Colon (tissue), 2 donors: ENCODE measurements at regions not wholly inside any gene's neighbourhood (a gene's known extent, or its start where the extent isn't known, plus 50 kb on each side); places are given as distances from the start of the nearest gene placed in this dataset.

Experiments
- FAIRE-seq: peaks from 2 replicates; lab custom pipeline; 2012; peaks lifted over from hg19 to GRCh38; lab: Jason Lieb, UNC
- donor health status: control.
- donor health status: control.

DNA sequence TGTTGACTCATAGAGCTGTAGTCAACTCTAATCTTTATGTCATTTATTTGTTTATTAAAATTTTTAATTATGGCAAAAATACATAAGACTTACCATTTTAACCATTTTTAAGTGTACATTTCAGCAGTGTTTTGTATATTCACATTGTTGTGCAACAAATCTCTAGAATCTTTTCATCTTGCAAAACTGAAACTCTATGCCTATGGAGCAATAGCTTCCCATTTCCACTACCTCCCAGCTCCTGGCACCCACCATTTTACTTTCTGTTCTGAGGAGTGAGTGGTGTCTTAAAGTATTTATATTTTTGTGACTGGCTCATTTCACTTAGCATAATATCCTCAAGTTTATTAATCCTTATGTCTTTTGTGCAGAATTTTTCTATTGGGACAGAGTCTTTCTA, 181.0 kb downstream of the GPAT3 start:
- no peak for FAIRE-seq

DNA sequence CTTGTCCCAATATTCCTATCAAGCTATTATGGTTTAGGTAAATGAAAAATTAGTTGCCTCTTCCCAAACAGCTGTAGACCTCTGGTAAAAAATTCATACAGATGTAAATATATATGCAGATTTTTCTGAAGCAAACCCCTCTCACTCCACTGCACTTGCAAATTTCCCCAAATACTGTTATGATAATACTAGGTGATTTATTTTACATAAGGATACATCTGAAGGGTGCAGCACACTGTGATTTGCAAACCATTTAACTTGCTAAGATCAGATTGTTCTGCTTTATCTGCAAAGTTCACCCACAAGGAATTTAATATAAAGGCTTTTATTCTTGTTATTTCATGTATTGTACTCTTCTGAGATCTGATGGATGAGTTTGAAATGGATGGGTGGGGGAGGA, 177.0 kb downstream of the GPAT3 start:
- no peak for FAIRE-seq

DNA sequence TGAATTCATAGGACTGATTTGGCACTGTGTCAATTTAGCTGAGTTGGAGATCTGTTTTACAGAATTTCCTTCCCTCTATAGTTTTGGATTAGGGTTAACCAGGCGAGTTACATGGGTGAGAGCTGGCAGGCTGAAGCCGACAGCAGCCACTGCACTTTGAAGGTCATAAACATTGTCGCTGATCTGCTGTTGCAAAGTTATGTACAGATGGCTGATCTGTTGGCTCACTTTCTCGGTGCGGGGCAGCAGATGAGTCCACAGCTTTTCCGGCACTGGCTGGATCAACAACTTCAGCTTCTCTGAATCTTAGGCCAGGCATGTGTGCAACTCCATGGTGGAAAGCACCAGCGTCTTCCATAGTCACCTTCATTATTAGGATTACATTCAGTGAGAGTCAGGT, 173.7 kb downstream of the GPAT3 start:
- no peak for FAIRE-seq

DNA sequence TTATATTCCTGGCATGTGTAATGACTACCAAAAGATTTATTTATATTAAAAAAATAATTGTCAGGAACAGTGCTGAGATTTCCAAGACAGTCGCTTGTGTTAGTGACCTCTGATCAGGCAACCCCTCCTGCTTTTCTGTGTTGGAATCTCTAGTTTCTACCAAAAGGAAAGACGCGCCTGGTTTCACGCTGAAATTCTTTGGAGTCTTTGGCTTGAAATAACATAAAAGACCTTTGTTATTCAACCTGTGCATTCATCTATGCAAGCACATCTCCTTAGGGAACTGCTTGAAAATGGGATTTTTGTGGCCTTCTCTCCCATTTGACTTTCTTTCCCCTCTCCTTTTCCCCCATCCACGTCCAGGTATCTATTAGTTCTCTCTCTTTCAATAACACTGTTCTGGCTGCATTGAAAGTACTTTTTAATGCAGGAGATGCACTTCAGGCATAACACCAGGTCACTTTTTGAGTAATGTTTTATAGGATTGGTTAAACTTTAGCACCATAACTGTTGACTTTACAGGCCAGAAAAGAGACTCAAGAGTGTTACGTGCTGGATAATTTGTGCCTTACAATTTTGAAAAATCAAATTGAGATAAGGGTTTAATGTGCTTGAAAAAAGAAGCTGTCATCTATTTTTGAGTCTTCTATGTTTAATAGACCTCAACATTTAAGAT, 172.7 kb downstream of the GPAT3 start:
- FAIRE-seq, result no peak

DNA sequence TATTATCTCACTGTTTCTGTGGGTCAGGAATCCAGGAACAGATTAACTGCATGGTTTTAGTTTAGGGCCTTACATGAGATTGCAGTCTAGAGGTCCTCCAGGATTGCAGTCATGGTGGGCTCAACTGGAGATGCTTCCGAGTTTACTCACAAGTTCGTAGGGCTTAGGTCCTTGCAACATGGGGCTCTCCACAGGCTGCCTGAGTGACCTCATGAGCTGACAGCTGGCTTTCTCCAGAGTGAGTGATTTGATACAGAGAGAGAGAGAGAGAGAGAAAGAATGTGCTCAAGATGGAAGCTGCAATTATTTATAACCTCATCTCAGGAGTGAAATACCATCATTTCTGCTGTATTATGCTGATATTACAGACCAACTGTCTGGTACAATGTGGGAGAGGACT, 168.9 kb downstream of the GPAT3 start:
- FAIRE-seq, result no peak

DNA sequence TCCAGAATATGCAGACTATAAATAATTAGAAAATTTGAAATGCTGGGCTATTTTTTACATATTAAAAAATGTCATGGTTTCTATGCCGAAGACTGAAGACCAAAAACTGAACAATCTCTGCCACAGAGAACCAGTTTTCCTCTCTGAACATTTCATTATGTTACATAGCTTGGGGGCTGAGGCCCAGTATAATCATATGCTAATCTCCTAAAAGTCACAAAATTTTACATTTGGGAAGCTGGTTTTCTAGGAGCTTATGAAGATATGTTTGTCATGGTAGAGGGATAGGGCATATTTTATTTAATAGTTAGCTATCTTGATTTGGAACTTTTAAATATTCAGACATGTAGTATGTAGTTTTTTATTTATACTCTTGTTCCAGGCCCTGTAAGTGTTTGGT, 167.8 kb downstream of the GPAT3 start:
- FAIRE-seq, result no peak

DNA sequence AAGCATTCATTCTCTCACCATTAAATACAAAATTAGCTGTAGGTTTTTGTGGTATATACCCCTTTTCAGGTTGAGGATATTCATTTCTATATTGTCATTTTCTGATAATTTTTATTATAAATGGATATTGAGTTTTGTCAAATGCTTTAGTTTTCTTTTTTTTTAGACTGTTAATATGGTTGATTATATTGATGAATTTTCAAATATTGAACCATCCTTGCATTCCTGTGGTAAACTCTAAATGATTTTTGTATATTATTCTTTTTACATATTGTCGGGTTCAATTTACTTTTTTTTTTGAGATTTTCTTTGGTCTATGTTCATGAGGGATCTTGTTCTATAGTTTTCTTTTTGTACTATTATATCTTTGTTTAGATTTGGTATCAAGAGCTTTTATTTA, 165.1 kb downstream of the GPAT3 start:
- no peak for FAIRE-seq

DNA sequence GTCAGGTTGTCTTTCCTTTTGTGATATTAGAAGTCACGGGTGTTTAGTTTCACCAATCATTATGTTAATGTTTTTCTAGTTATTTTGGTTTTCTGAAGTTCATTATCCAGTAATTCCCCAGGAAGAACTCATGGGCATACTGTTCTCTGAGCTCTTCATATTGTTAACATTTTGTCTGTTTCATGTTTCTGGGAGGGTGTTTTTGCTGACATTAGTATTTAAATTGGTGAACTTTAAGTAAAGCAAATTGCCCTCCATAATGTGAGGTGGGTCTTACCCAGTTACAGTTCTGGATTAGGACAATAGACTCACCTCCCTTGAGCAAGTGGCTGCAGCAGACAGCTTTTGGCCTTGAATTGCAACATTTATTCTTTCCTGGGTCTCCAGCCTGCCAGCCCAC, 163.4 kb downstream of the GPAT3 start:
- FAIRE-seq, result no peak

DNA sequence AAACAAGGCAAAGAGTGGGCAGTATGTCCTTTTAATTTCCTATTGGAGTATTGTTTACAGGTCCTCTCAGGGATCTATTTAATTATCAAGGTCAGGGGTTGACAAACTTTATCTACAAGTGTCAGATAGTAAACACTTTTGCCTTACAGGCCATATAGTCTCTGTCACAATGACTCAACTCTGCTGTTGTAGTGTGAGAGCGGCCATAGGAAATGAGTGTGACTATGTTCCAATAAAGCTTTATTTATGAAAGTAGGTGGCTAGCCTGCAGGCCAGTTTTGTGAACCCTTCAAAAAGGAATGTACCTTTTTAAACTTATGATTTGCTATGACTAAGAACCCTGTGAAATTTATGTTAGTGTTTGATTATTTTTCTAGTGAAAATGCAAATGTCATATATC, 156.1 kb downstream of the GPAT3 start:
- no peak for FAIRE-seq

DNA sequence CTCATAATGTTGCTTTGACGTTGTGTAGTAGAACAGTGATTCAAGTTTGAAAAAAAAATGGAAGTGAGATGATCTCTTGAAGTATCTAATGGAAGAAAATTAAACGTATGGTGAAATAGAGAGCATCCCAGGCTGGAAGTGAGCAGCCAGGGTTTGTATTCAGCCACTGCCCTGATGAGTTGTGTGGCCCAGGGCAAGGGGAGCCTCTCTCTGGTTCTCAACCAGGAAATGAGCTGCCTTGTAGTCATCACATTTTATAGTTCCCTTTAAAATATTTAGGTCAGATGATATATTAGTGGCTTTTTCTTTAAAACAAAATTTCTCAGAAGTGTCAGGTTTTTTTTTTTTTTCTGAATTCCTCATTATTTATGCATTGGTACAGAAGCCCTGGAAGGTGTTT, 150.3 kb downstream of the GPAT3 start:
- no peak for FAIRE-seq

DNA sequence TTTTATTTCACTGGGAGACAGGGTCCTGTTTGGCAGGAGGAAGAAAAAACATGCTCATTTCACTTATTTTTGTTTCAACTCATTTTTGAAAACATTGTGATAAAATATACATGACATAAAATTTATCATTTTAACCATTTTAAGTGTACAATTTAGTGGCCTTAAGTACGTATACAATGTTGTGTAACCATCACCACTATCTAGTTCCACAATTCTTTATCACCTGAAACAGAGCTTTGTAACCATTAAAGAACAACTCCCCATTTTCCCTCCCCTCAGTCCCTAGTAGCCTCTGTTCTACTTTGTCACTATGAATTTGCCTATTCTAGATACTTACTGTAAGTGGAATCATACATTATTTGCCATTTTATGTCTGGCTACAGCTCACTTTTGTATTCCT, 143.8 kb downstream of the GPAT3 start:
- FAIRE-seq, result no peak

DNA sequence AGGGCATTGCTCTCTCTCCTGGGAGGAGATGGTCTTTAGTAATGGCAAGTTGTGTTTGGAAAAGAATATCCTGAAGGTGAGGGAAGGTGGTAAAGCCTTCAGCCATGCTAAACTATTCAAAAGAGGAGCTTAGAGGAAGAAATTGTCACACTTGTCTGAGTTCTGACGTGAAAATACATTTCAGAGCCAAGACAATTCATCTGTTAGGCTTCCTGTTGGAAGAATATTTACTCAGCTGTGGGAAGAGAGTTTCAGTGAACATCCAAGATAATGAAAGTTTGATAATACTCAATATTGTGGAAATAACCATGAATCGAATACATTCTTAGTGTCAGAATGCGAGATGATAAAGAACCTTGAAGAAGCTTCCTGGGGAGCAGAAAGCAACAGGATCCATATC, 143.3 kb downstream of the GPAT3 start:
- no peak for FAIRE-seq

DNA sequence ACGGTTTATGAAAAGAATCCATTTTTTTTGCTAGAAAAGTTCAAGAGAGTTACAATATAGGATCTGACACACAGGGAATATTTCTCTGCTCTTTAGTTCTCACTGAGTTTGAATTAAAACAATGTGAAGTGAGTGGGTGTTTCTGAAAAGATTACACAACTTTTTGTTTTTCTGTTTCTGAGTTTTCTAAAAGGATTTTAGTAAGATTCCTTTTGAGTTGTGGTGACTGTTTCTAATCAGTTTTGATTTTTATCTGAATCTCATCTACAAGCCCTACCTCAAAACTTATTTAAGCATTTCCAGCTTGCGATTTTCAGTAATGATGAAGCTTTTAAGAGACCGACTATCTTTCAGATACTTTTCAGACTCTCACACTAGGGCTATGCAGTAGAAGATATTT, 141.7 kb downstream of the GPAT3 start:
- FAIRE-seq, result no peak

DNA sequence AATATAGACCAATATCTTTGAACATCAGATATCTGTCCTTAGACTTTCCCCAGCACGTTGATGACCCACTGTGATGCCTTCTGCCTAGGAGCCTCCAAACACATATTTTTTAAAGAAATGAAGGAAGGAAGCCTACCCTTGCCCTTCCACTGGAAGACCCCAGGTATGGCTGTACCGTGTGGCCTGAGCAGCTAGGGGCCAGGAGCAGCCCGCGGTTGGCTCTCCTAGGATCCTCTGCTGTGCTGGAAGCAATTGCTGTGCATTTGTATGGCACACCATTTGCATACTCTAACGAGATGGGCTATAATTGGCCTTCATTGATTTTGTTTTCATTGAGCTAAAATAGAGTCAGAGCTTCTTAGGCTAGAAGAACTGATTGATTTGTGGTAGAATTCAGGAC, 128.8 kb downstream of the GPAT3 start:
- FAIRE-seq, result no peak

DNA sequence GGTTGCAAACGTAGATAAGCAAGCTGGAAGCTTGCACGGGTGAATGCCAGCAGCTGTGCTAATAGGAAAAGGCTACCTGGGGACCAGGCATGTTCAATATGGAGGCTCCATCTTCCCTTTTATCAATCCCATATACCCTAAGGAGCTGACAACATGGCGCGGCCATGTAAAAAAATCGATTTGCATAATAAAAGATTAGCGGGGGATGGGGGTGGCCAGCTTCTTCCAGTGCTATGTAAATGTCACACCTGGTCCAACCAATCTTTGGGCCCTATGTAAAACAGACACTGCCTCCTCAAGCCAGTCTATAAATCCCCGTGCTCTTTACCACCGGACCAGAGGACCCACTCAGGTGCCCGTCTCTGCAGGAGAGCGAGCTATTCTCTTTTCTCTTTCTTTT, 128.2 kb downstream of the GPAT3 start:
- FAIRE-seq, result no peak

DNA sequence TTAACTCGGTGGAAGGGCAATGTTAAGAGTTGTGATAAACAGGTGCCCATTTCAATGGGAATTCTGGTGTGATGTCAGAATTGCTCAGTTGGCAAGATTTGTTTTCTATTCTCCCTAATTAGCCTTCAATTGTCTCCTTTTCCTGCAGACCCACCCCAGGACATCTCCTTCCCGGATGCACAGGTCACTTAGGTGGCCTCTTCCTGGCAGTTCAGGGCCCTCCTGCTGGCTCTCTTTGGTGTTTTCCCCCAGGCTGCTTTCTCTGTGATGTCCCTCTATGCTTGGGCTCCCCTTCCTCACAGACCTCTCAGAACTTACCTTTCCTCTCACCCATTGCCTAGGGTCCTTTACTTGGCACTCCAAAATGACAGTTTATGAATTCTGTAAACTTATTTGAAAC, 126.3 kb downstream of the GPAT3 start:
- FAIRE-seq, result no peak

DNA sequence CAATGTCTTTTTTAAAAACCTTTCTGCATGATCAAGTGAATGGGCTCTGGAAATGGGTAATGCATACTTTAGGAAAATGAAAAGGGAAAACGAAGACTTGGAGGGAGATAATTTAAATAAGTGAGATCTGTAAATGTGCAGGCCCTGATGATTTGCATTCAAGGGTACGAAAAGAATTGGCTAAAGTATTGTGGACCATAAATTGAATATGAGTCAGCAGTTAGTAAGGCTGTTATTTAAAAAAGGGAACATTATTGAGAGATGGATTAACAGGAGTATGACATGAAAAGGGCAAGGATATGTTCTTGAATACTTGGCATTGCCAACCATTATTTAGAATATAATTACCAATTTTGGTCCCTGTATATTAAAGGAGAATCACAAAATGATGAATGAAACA, 125.5 kb downstream of the GPAT3 start:
- FAIRE-seq, result no peak

DNA sequence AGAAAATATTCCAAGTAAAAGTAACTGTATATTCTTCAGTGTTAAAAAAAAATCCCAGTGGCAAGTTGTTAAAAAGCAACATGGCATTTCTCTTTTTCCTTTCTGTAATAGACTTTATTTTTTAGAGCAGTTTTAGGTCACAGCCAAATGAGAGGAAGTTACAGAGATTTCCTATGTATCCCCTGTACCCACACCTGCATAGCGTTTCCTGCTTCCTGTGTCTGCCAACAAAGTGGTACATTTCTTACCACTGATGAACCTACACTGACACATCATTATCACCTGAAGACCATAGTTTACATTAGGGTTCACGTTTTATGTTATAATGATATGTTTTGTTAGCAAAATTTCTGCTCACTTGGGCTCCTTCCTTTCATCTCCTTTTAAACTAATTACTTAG, 124.7 kb downstream of the GPAT3 start:
- FAIRE-seq, result no peak

DNA sequence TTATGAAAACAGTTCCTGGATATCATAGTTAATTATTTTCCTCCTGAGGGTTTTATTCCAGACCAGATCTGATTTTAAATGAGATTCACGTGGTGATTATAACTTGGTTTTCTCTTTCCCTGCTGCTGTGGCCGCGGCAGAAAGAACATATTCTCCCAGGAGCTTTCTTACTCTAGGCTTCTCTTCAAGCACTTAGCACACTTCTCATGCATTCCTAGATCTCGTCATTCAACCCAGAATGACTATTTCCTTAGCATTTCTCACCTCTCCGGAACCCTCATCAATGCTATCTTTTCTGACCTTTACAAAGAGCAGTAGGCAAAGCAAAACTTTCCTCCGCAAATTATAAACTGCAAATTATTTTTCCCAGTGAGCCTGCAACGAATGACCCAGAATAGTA, 122.9 kb downstream of the GPAT3 start:
- no peak for FAIRE-seq

DNA sequence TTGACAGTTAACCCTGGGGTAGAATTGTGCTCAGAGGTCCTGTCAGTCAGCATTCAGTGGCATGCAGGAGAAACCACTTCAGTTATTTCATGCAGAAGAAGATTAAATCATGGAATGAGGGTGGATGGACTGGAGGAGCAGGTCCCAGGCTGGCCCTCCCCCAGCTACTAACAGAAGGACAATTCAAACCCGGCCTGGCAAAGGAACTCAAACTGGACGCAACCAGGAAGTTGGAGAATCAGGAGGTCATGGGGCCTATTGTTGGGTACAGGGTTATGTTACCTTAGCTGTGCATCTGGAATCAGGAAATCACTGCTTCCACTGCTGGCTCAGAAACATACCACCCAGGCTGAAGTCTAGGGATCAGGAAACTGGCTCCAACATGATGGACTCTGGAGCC, 121.4 kb downstream of the GPAT3 start:
- FAIRE-seq, result no peak
